Suprapubic skin (tissue), 4 donors: ENCODE measurements at regions not wholly inside any gene's neighbourhood (a gene's known extent, or its start where the extent isn't known, plus 50 kb on each side); places are given as distances from the start of the nearest gene placed in this dataset.

Experiments used
- DNase-seq, 2 donors: peaks; one replicate each; pipeline ENCODE4 v3.0.0-alpha.2; 2019; ENCODE audit warnings: low spot score in 2 of 2
- H3K27ac ChIP-seq: fragments of 200-600 bp; sonication (generic); one replicate; pipeline ENCODE4 v1.5.1; 2019
- H3K27me3 ChIP-seq: fragments of 200-600 bp; sonication (generic); one replicate; pipeline ENCODE4 v1.5.1; 2019
- H3K36me3 ChIP-seq: fragments of 200-600 bp; sonication (generic); one replicate; pipeline ENCODE4 v1.5.1; 2019
- H3K4me1 ChIP-seq: fragments of 200-600 bp; sonication (generic); one replicate; pipeline ENCODE4 v1.5.1; 2019
- H3K4me3 ChIP-seq: fragments of 200-600 bp; sonication (generic); one replicate; pipeline ENCODE4 v1.5.1; 2019; ENCODE audit warnings: mild to moderate bottlenecking
- H3K9me3 ChIP-seq: fragments of 200-600 bp; sonication (generic); one replicate; pipeline ENCODE4 v1.5.1; 2019
- EP300 ChIP-seq: sonication (generic); formaldehyde crosslinking; IDR thresholded peaks from one replicate; pipeline ENCODE4 v1.6.1; 2017; ENCODE audit warnings: antibody characterized with exemption
- POLR2A ChIP-seq, 2 donors: fragments of 450-650 bp; IDR thresholded peaks; one replicate each; pipeline ENCODE4 v1.6.1; 2017; ENCODE audit warnings: antibody characterized with exemption in 2 of 2, mild to moderate bottlenecking in 2 of 2, moderate library complexity in 2 of 2
- POLR2AphosphoS5 ChIP-seq, 3 donors: sonication (generic); formaldehyde crosslinking; IDR thresholded peaks; one replicate each; pipeline ENCODE4 v1.6.1; 2017; ENCODE audit warnings: antibody characterized with exemption in 3 of 3
- WGBS: methylation state at CpG from one replicate; pipeline ENCODE4 v1.1.5; 2018; 5-methylcytosine and 5-hydroxymethylcytosine counted together
- TF ChIP-seq, protein P1 (sequence below), 2 donors: fragments of 200-600 bp in 1 of 2; fragments of 450-650 bp in 1 of 2; sonication (generic) in 1 of 2; IDR thresholded peaks; one replicate each; pipeline ENCODE4 v1.5.1; 2016 to 2019; ENCODE audit warnings: antibody characterized with exemption in 2 of 2, mild to moderate bottlenecking in 1 of 2, moderate library complexity in 1 of 2

DNA sequence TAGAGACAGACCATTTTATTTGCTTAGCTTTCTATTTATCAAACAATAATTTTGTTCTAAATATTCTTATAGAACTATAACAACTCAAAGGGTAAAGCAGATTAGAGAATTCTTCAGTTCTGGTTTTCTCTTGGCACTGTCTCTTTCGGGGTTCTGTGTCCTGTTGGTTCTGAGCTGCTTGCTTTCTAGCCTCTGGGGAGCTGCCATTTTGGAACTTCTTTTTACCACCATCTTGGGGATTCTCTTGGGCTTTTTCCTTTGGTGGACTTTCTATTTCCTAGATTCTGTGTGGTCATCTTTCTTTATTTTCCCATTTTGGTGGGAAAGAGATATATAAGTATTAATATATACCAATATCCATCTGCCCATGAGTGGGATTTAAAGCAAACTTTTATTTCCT is 467.7 kb downstream of the PCNX1 start:
- no peak overlapping the region for H3K27ac ChIP-seq
- H3K27me3 ChIP-seq, result no peaks in the 10 kb centered on the region
- no peaks in the 10 kb centered on the region for H3K36me3 ChIP-seq
- H3K9me3 ChIP-seq, result no peaks in the 10 kb centered on the region
- TF ChIP-seq POLR2A (IDR thresholded peaks at IDR 0.05) (no peak), POLR2AphosphoS5 (IDR thresholded peaks at IDR 0.05) (no peak), EP300 (no peak)
- TF ChIP-seq, protein P1, sequence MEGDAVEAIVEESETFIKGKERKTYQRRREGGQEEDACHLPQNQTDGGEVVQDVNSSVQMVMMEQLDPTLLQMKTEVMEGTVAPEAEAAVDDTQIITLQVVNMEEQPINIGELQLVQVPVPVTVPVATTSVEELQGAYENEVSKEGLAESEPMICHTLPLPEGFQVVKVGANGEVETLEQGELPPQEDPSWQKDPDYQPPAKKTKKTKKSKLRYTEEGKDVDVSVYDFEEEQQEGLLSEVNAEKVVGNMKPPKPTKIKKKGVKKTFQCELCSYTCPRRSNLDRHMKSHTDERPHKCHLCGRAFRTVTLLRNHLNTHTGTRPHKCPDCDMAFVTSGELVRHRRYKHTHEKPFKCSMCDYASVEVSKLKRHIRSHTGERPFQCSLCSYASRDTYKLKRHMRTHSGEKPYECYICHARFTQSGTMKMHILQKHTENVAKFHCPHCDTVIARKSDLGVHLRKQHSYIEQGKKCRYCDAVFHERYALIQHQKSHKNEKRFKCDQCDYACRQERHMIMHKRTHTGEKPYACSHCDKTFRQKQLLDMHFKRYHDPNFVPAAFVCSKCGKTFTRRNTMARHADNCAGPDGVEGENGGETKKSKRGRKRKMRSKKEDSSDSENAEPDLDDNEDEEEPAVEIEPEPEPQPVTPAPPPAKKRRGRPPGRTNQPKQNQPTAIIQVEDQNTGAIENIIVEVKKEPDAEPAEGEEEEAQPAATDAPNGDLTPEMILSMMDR (IDR thresholded peaks at IDR 0.05), result no peak
- peaks cover 26% of the 10 kb centered on the region for H3K4me1 ChIP-seq
- DNase-seq, result no peak
- 88% methylated on average over 1 of the region's 1 CpG for WGBS
- no peak overlapping the region for H3K4me3 ChIP-seq

DNA sequence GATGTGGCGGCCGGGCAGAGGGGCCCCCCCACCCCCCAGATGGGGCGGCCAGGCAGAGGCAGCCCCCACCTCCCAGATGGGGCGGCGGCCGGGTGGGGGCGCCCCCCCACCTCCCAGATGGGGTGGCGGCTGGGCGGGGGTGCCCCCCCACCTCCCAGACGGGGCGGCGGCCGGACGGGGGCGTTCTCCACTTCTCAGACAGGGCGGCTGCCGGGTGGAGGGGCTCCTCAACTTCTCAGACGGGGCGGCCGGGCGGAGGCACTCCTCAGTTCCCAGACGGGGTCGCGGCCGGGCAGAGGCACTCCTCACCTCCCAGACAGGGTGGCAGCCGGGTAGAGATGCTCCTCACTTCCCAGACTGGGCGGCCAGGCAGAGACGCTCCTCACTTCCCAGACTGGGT is 469.8 kb downstream of the PCNX1 start:
- peaks cover 25% of the 10 kb centered on the region for H3K4me1 ChIP-seq
- WGBS, result 100% methylated on average over 2 of the region's 28 CpGs

DNA sequence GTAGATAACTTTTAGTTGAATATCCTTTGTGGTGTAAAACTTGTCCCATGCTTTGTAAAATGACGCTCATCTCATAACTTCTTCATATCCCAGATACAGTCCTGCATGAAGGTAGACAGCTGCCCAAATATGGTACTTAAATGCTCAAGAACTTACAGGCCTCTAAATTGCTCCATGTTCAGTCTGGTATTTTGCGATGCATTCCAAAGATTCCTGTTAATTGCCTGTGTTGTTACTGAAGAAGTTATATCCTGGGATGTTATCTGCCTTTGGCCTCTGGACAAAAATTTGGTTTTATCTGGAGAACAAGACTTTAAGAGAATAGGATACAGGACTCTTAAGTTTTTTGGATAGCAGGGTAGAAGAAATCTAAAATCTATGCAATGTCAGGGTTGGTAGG is 473.0 kb downstream of the PCNX1 start:
- H3K4me1 ChIP-seq, result peaks cover 17% of the 10 kb centered on the region
- H3K9me3 ChIP-seq, result no peaks in the 10 kb centered on the region
- no peak overlapping the region for H3K27ac ChIP-seq
- DNase-seq, result no peak
- no peaks in the 10 kb centered on the region for H3K27me3 ChIP-seq
- 55% methylated on average over 2 of the region's 2 CpGs for WGBS
- H3K36me3 ChIP-seq, result no peaks in the 10 kb centered on the region
- TF ChIP-seq, protein P1 (IDR thresholded peaks at IDR 0.05), result no peak
- no peak for TF ChIP-seq POLR2AphosphoS5 (IDR thresholded peaks at IDR 0.05)
- no peak for TF ChIP-seq POLR2A (IDR thresholded peaks at IDR 0.05)
- TF ChIP-seq EP300, result no peak
- no peak overlapping the region for H3K4me3 ChIP-seq

More for the DNA sequence above, 469.8 kb downstream of the PCNX1 start:
- Histone ChIP-seq H3K36me3 (no peaks in the 10 kb centered on the region), H3K27ac (no peak overlapping the region), H3K4me3 (no peak overlapping the region), H3K27me3 (no peaks in the 10 kb centered on the region), H3K9me3 (no peaks in the 10 kb centered on the region)
- TF ChIP-seq EP300 (no peak), POLR2AphosphoS5 (IDR thresholded peaks at IDR 0.05) (no peak), POLR2A (IDR thresholded peaks at IDR 0.05) (no peak)
- TF ChIP-seq, protein P1 (IDR thresholded peaks at IDR 0.05), result no peak
- DNase-seq, result no peak

DNA sequence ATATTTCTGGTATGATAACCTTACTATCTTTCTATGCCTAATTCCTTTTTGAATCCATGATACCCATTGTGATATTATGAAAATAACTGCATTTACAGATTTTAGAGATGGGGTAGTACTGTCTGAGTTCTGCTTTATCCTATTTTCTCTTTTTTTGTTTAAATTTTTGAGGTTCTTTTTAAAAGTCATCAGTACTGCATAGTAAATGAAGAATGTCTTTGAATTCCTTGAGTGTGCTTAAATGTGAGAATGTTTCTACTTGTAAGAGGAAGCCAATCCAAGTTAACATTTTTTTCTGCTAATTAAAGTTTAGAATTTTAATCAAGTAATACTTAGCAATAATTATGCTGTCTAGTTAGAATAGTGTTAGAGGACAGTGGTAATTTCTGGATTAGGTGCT is 474.6 kb downstream of the PCNX1 start:
- H3K27me3 ChIP-seq, result no peaks in the 10 kb centered on the region
- H3K27ac ChIP-seq, result no peak overlapping the region
- peaks cover 17% of the 10 kb centered on the region for H3K4me1 ChIP-seq
- no peaks in the 10 kb centered on the region for H3K36me3 ChIP-seq
- no peak overlapping the region for H3K4me3 ChIP-seq
- no peaks in the 10 kb centered on the region for H3K9me3 ChIP-seq
- no peak for DNase-seq
- TF ChIP-seq EP300 (no peak), POLR2A (IDR thresholded peaks at IDR 0.05) (no peak), POLR2AphosphoS5 (IDR thresholded peaks at IDR 0.05) (no peak)
- TF ChIP-seq, protein P1 (IDR thresholded peaks at IDR 0.05), result no peak

DNA sequence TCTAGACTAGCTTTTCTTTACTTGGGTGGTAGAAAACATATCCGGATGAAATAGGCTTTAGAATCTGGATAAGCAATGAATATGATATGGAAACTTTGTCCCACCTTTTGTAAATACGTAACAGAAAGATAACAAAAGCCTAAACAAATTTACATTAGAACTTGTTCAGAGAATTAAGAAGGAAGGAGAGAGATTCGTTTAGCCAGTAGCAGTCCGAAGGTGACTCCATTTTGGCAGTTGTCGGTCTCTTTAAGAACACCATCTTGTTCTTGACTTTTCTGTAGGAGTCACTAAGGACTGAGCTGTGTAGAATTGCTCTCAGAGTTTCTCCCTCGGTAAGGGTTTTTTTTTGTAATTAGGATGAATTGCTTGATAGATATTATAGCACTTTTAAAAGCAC is 475.1 kb downstream of the PCNX1 start:
- Histone ChIP-seq H3K27me3 (no peaks in the 10 kb centered on the region), H3K4me1 (peaks cover 17% of the 10 kb centered on the region), H3K4me3 (no peak overlapping the region), H3K9me3 (no peaks in the 10 kb centered on the region), H3K27ac (no peak overlapping the region), H3K36me3 (no peaks in the 10 kb centered on the region)
- TF ChIP-seq, protein P1 (IDR thresholded peaks at IDR 0.05), result no peak
- TF ChIP-seq POLR2AphosphoS5 (IDR thresholded peaks at IDR 0.05) (no peak), EP300 (no peak), POLR2A (IDR thresholded peaks at IDR 0.05) (no peak)
- no peak for DNase-seq
- 90% methylated on average over 6 of the region's 6 CpGs for WGBS
